HG03103 (cell line): ENCODE measurements at regions not wholly inside any gene's neighbourhood (a gene's known extent, or its start where the extent isn't known, plus 50 kb on each side); places are given as distances from the start of the nearest gene placed in this dataset.
"Not testable (repeated sequence)": the region's sequence is repeated elsewhere in the genome, so short reads cannot be mapped to it uniquely, and the experiment has no call there.

Source experiments
- ATAC-seq: cut with Tn5 transposase; IDR thresholded peaks from one replicate; pipeline ENCODE4 v1.9.1; 2021; ENCODE audit warnings: low read depth; ENCODE audit not compliant: unreplicated experiment

DNA sequence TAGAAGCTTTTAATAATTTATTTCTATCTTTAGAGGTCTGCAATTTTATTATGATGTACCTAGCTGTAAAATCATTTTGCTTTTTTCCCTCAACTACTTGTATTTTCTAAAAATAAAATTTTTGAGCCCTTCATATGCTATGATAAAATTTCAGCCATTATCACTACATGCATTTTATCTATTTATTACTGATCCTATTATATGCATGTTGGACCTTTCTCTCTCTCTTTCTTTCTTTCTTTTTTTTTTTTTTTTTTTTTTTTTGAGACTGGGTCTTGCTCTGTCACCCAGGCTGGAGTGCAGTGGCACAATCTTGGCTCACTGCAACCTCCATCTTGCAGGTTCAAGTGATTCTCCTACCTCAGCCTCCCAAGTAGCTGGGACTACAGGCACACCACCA is 440.1 kb upstream of the RORB start:
- not testable (repeated sequence) for ATAC-seq

- ATAC-seq = no peak
These were observed 432.4 kb upstream of the RORB start for GRCh38 chr9:74064702-74065101.

DNA sequence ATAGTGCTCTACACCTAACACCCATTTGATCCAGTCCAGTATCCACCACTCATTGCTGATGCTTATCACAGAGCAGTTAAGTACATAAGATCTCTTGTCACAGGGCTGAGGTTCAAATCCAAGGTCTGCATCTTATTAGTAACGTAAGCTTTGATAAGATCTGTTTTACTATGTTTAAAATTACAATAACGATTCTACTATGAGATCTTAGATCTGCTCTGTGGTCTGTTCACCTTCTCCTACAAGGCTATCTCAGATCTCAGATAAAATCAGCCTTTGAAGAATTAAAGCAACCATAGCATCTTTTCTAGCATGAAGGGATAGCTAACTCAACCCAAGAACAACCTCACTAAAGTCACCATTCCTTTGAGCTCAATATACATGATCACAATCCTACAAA is 431.0 kb upstream of the RORB start:
- ATAC-seq = no peak

GRCh38 chr9:74066605-74067004 is 430.5 kb upstream of the RORB start:
- no peak for ATAC-seq

- no peak for ATAC-seq
These were observed 425.6 kb upstream of the RORB start for GRCh38 chr9:74071502-74071901.

DNA sequence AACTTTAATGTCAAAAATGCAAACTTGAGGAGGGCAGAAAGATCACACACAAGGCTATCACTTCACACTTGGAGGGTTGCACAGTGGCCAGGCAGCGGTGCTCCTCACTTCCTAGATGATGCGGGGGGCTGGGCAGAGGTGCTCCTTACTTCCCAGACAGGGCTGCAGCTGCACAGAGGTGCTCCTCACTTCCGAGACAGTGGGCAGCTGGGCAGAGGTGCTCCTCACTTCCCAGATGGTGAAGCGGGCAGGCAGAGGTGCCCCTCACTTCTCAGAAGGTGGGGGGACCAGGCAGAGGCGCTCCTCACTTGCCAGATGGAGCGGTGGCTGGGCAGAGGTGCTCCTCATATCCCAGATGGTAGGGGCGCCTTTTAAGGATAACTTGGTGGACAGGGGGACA is 423.2 kb upstream of the RORB start:
- ATAC-seq = no peak

DNA sequence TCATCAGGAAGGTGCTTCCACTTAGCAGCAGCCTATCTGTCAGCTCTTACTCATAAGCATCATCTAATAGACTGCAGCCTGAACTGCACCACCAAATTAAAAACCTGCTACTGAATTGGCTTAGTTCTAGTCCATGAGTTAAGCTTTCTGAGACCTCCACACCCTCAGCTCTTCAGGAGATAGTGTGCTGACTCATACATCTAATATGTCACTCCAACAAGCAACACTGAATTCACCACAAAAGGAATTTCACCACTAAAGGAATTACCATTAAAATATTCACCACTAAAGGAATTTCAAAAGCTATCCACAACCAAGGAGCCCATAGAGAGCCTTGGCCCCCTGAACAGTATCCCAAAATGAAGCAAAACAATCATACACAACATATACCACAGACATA is 418.5 kb upstream of the RORB start:
- no peak for ATAC-seq

DNA sequence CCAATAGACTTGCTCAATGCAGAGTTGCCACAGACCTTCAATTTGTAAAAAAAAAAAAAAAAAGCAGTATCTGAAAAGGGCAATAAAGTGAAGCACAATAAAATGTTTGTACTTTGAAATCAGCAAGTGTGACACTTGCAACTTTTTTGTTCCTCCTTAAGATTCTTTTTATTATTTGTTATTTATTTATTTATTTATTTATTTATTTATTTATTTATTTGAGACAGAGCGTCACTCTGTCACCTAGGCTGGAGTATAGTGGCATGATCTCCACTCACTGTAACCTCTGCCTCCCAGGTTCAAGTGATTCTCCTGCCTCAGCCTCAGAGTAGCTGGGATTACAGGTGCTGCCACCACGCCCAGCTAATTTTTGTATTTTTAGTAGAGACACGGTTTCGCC is 416.5 kb upstream of the RORB start:
- not testable (repeated sequence) for ATAC-seq

- no peak for ATAC-seq
These were observed 413.3 kb upstream of the RORB start for GRCh38 chr9:74083681-74084433.

- ATAC-seq = not testable (repeated sequence)
These were observed 411.6 kb upstream of the RORB start for GRCh38 chr9:74085384-74086037.

DNA sequence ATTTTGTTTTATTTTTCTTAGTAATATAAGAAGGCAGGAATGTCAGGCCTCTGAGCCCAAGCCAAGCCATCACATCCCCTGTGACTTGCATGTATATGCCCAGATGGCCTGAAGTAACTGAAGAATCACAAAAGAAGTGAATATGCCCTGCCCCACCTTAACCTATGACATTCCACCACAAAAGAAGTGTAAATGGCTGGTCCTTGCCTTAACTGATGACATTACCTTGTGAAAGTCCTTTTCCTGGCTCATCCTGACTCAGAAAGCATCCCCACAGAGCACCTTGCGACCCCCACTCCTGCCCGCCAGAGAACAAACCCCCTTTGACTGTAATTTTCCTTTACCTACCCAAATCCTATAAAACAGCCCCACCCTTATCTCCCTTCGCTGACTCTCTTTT is 406.2 kb upstream of the RORB start:
- ATAC-seq = not testable (repeated sequence)

DNA sequence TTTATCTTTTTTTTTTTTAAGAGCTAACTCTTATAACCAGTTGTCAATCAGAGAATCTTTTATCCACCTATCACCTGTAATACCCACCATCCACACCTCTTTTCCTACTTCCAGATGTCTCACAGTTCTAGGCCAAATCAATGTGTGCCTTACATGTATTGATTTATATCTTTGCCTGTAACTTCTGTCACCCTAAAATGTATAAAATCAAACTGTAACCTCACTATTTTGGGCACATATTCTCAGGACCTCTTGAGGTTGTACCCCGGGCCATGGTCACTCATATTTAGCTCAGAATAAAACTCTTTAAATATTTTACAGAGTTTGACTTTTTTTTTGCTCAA is 404.7 kb upstream of the RORB start:
- no peak for ATAC-seq

GRCh38 chr9:74094037-74094436 is 403.1 kb upstream of the RORB start:
- not testable (repeated sequence) for ATAC-seq

DNA sequence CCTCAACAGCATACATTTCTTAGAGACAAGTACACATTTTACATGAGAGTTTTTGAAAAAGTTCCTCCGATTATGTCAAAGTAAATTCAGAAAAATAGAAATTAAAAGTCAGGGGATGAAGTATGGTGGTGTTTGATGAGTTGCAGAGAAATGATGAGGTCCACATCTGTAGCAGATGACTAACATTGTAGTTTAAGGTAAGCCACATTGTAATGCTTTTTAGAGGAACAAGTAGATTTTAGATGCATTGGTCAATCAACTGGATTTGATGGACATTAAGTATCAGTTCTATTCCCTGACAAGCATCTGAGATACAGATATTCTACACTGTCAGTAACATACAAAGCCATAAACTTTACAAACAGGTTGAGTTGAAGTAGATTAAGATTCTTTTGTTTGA is 402.4 kb upstream of the RORB start:
- no peak for ATAC-seq

- no peak for ATAC-seq
These were observed 401.2 kb upstream of the RORB start for GRCh38 chr9:74095925-74096324.

GRCh38 chr9:74096420-74096819 is 400.7 kb upstream of the RORB start:
- no peak for ATAC-seq

- no peak for ATAC-seq
These were observed 397.1 kb upstream of the RORB start for GRCh38 chr9:74100042-74100441.

DNA sequence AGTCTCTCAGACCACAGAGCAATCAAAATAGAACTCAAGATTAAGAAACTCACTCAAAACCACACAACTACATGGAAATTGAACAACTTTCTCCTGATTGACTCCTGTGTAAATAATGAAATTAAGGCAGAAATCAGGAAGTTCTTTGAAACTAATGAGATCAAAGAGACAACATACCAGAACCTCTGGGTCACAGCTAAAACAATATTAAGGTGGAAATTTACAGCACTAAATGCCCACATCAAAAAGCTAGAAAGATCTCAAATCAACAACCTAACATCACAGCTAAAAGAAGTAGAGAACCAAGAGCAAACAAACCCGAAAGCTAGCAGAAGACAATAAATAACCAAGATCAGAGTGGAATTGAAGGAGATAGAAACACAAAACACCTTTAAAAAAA is 395.0 kb upstream of the RORB start:
- not testable (repeated sequence) for ATAC-seq

GRCh38 chr9:74102702-74103101 is 394.4 kb upstream of the RORB start:
- ATAC-seq = no peak

DNA sequence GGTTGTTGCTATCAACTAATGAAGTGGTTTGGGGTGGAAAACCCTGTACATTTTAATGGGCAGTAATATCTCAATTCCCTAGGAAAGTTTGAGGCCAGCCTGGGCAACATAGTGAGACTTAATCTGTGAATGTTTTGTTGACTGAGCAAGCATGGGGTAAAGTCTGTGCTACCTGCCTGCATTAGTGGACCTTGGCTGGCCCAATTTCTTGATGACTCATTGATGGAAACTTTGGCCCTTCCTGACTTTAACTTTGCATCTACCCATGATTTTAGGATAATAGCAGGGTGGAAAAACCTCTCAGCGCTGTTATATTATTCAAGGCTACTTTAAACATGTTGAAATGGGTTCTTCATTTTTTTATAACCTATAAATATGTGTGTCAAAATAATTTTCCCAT is 389.4 kb upstream of the RORB start:
- no peak for ATAC-seq

DNA sequence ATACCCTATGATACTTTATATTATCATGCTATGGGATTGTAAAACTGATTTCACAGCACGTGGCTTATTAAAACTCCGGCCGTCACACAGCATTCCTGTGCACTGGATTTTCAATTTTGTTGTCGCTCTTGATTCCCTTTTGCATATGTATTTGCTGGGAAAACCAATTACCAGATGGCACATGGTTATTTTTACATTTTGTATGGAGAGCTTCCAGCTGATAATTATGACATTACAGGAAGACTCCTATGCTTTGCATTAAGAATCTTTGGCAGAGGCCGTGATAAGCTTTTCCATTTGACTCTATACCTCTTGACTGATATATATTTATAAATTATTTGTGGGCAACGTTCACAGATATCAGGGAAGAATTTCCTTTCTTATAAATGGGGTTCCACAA is 381.2 kb upstream of the RORB start:
- no peak for ATAC-seq

DNA sequence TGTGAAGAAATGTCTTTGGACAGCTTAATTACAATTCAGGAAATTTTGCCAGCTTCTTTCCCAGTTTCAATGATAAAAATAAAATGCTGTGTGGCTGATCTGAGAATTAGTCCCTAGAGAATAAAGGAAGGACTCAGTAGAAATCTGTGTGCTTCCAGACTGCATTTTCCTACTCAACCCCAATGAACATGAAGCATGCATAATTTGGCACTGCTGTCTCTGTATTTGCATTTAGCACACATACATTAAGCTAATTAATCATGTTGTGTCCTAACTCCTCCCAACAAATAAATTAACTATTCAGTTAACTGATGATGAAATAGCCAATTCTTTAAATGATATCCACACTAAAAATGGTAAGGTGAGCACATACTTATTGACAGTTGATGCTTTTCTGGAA is 380.0 kb upstream of the RORB start:
- ATAC-seq = no peak
